T-helper 2 cell treated with Interferon-gamma antibody and Interleukin-4, amounts not matched to agents 100 ng/mL and 5 ng/mL, for 36 hours (primary cell): ENCODE measurements at regions not wholly inside any gene's neighbourhood (a gene's known extent, or its start where the extent isn't known, plus 50 kb on each side); places are given as distances from the start of the nearest gene placed in this dataset.

Source experiments
- intact Hi-C: fragments of 100-400 bp; cut with micrococcal nuclease; formaldehyde crosslinking; loops from one replicate; pipeline ENCODE4 v1.15.1; 2023

- intact Hi-C loops, result no loop called here
Observed at GRCh38 chr7:145665499-145666258, 450.9 kb upstream of the CNTNAP2 start.

- intact Hi-C loops, result no loop called here
Observed at GRCh38 chr7:145655666-145656065, 460.9 kb upstream of the CNTNAP2 start.

- intact Hi-C loops, result no loop called here
Observed at GRCh38 chr7:145645135-145645515, 471.5 kb upstream of the CNTNAP2 start.

- intact Hi-C loops, result no loop called here
Observed at GRCh38 chr7:145644426-145645134, 472.0 kb upstream of the CNTNAP2 start.

GRCh38 chr7:145643981-145644380 lies 472.6 kb upstream of the CNTNAP2 start:
- intact Hi-C loops, result no loop called here

GRCh38 chr7:145633513-145633912 lies 483.1 kb upstream of the CNTNAP2 start:
- intact Hi-C loops, result no loop called here

- intact Hi-C loops, result no loop called here
Observed at GRCh38 chr7:145624618-145625017, 492.0 kb upstream of the CNTNAP2 start.

GRCh38 chr7:145605963-145606362 lies 510.6 kb upstream of the CNTNAP2 start:
- intact Hi-C loops, result no loop called here

GRCh38 chr7:145599376-145599775 lies 517.2 kb upstream of the CNTNAP2 start:
- intact Hi-C loops, result no loop called here

GRCh38 chr7:145584401-145584800 lies 532.2 kb upstream of the CNTNAP2 start:
- intact Hi-C loops, result no loop called here

GRCh38 chr7:145582742-145583303 lies 533.8 kb upstream of the CNTNAP2 start:
- intact Hi-C loops, result no loop called here

GRCh38 chr7:145557805-145558204 lies 558.8 kb upstream of the CNTNAP2 start:
- intact Hi-C loops, result no loop called here

GRCh38 chr7:145543242-145543641 lies 573.4 kb upstream of the CNTNAP2 start:
- intact Hi-C loops, result no loop called here

- intact Hi-C loops, result no loop called here
Observed at GRCh38 chr7:145539910-145540309, 576.7 kb upstream of the CNTNAP2 start.

- intact Hi-C loops, result no loop called here
Observed at GRCh38 chr7:145534301-145534700, 582.3 kb upstream of the CNTNAP2 start.

GRCh38 chr7:145520284-145520683 lies 596.3 kb upstream of the CNTNAP2 start:
- intact Hi-C loops, result no loop called here

- intact Hi-C loops, result no loop called here
Observed at GRCh38 chr7:145511004-145511403, 605.6 kb upstream of the CNTNAP2 start.

- intact Hi-C loops, result no loop called here
Observed at GRCh38 chr7:145497911-145498525, 618.6 kb upstream of the CNTNAP2 start.

- intact Hi-C loops, result no loop called here
Observed at GRCh38 chr7:145490356-145490755, 626.2 kb upstream of the CNTNAP2 start.

- intact Hi-C loops, result no loop called here
Observed at GRCh38 chr7:145489609-145490008, 627.0 kb upstream of the CNTNAP2 start.

GRCh38 chr7:145488816-145489215 lies 627.8 kb upstream of the CNTNAP2 start:
- intact Hi-C loops, result no loop called here

GRCh38 chr7:145481985-145482384 lies 634.6 kb upstream of the CNTNAP2 start:
- intact Hi-C loops, result no loop called here
